H9 (cell line): ENCODE measurements at regions not wholly inside any gene's neighbourhood (a gene's known extent, or its start where the extent isn't known, plus 50 kb on each side); places are given as distances from the start of the nearest gene placed in this dataset.

ENCODE experiments used
- DNase-seq: peaks from one replicate; pipeline ENCODE4 v3.0.0-alpha.2; 2017
- H2AFZ ChIP-seq: one replicate; pipeline ENCODE4 v1.6.1; 2013; ENCODE audit warnings: mild to moderate bottlenecking, low read length, control low read depth, moderate library complexity
- H2AK5ac ChIP-seq: 2 replicates; pipeline ENCODE4 v1.6.1; 2013; ENCODE audit warnings: low read length, control low read depth, mixed read lengths; ENCODE audit not compliant: insufficient read length
- H2BK120ac ChIP-seq: one replicate; pipeline ENCODE4 v1.6.1; 2013; ENCODE audit warnings: low read depth, mild to moderate bottlenecking, low read length, control low read depth, inconsistent platforms; ENCODE audit not compliant: poor library complexity, severe bottlenecking
- H2BK12ac ChIP-seq: 2 replicates; pipeline ENCODE4 v1.6.1; 2013; ENCODE audit warnings: low read length, control low read depth, mixed read lengths, low read depth; ENCODE audit not compliant: insufficient read length
- H2BK15ac ChIP-seq: 2 replicates; pipeline ENCODE4 v1.6.1; 2013; ENCODE audit warnings: low read depth, low read length, control low read depth
- H2BK20ac ChIP-seq: one replicate; pipeline ENCODE4 v1.6.1; 2013; ENCODE audit warnings: low read depth, mild to moderate bottlenecking, low read length, control low read depth, inconsistent platforms; ENCODE audit not compliant: poor library complexity, severe bottlenecking
- H2BK5ac ChIP-seq: 2 replicates; pipeline ENCODE4 v1.6.1; 2013; ENCODE audit warnings: low read length, control low read depth, mixed read lengths; ENCODE audit not compliant: insufficient read length
- H3K14ac ChIP-seq: 2 replicates; pipeline ENCODE4 v1.6.1; 2013; ENCODE audit warnings: low read length, control low read depth; ENCODE audit not compliant: insufficient read depth
- H3K18ac ChIP-seq: 2 replicates; pipeline ENCODE4 v1.6.1; 2013; ENCODE audit warnings: low read depth, mild to moderate bottlenecking, mixed read lengths, low read length, control low read depth; ENCODE audit not compliant: insufficient read length
- H3K23ac ChIP-seq: 2 replicates; pipeline ENCODE4 v1.6.1; 2013; ENCODE audit warnings: low read length, control low read depth, mixed read lengths, low read depth; ENCODE audit not compliant: insufficient read length
- H3K23me2 ChIP-seq: 2 replicates; pipeline ENCODE4 v1.6.1; 2013; ENCODE audit warnings: low read depth, mild to moderate bottlenecking, mixed read lengths, low read length, control low read depth; ENCODE audit not compliant: insufficient read length, poor library complexity, severe bottlenecking
- H3K27ac ChIP-seq: 2 replicates; pipeline ENCODE4 v1.5.1; 2013; ENCODE audit warnings: low read length, control low read depth, mixed read lengths, low read depth; ENCODE audit not compliant: insufficient read length
- H3K27me3 ChIP-seq: 2 replicates; pipeline ENCODE4 v1.6.1; 2013; ENCODE audit warnings: low read length, control low read depth, inconsistent platforms; ENCODE audit not compliant: insufficient read depth
- H3K4ac ChIP-seq: 2 replicates; pipeline ENCODE4 v1.6.1; 2013; ENCODE audit warnings: low read depth, mild to moderate bottlenecking, control low read depth, inconsistent platforms, low read length, moderate library complexity
- H3K4me1 ChIP-seq: 2 replicates; pipeline ENCODE4 v1.6.1; 2013; ENCODE audit warnings: low read length, control low read depth, inconsistent platforms; ENCODE audit not compliant: insufficient read depth
- H3K4me2 ChIP-seq: 2 replicates; pipeline ENCODE4 v1.6.1; 2013; ENCODE audit warnings: low read length, control low read depth, mixed read lengths; ENCODE audit not compliant: insufficient read length, insufficient read depth
- H3K56ac ChIP-seq: 2 replicates; pipeline ENCODE4 v1.6.1; 2013; ENCODE audit warnings: low read depth, mild to moderate bottlenecking, mixed read lengths, low read length, control low read depth; ENCODE audit not compliant: insufficient read length
- H3K79me1 ChIP-seq: 2 replicates; pipeline ENCODE4 v1.6.1; 2013; ENCODE audit warnings: low read depth, mild to moderate bottlenecking, moderate library complexity, low read length, control low read depth, inconsistent platforms; ENCODE audit not compliant: insufficient read depth, poor library complexity, severe bottlenecking
- H3K79me2 ChIP-seq: 2 replicates; pipeline ENCODE4 v1.6.1; 2013; ENCODE audit warnings: low read length, control low read depth, inconsistent platforms; ENCODE audit not compliant: insufficient read depth
- H3K9ac ChIP-seq: 2 replicates; pipeline ENCODE4 v1.6.1; 2013; ENCODE audit warnings: low read length, control low read depth, mixed read lengths; ENCODE audit not compliant: insufficient read length; ENCODE audit errors: extremely low read depth
- H3K9me3 ChIP-seq: one replicate; pipeline ENCODE4 v1.6.1; 2013; ENCODE audit warnings: low read depth, low read length, inconsistent platforms; ENCODE audit not compliant: control insufficient read depth
- H3T11ph ChIP-seq: one replicate; pipeline ENCODE4 v1.6.1; 2013; ENCODE audit warnings: mild to moderate bottlenecking, low read length, control low read depth, inconsistent platforms
- H4K20me1 ChIP-seq: one replicate; pipeline ENCODE4 v1.6.1; 2013; ENCODE audit not compliant: control insufficient read depth, insufficient read length, insufficient read depth
- H4K5ac ChIP-seq: 2 replicates; pipeline ENCODE4 v1.6.1; 2013; ENCODE audit warnings: low read depth, mild to moderate bottlenecking, mixed read lengths, low read length, control low read depth; ENCODE audit not compliant: insufficient read length
- H4K8ac ChIP-seq: replicated peaks from 2 replicates; pipeline ENCODE4 v1.6.1; 2013; ENCODE audit warnings: low read length, control low read depth, mixed read lengths, low read depth; ENCODE audit not compliant: insufficient read length
- H4K91ac ChIP-seq: 2 replicates; pipeline ENCODE4 v1.6.1; 2013; ENCODE audit warnings: low read depth, mild to moderate bottlenecking, moderate library complexity, mixed read lengths, low read length, control low read depth; ENCODE audit not compliant: insufficient read length
- H3K27ac Mint-ChIP-seq, 3 experiments: 2 replicates in 2 of 3; 3 replicates in 1 of 3; pipeline ENCODE4 v1.8.0; 2020 to 2021; ENCODE audit warnings: mixed read lengths in 3 of 3, mild to moderate bottlenecking in 1 of 3, moderate library complexity in 1 of 3
- H3K27me3 Mint-ChIP-seq: 2 replicates; pipeline ENCODE4 v1.8.0; 2021; ENCODE audit warnings: low read depth, mild to moderate bottlenecking, moderate library complexity, mixed read lengths
- H3K36me3 Mint-ChIP-seq, 3 experiments: 2 replicates in 2 of 3; 3 replicates in 1 of 3; pipeline ENCODE4 v1.8.0; 2020 to 2021; ENCODE audit warnings: low read depth in 3 of 3, mixed read lengths in 3 of 3; ENCODE audit not compliant: insufficient read depth in 1 of 3
- H3K4me1 Mint-ChIP-seq, 2 experiments: 2 replicates each; pipeline ENCODE4 v1.8.0; 2020; ENCODE audit warnings: mixed read lengths in 2 of 2
- H3K4me3 Mint-ChIP-seq, 2 experiments: 2 replicates in 1 of 2; 3 replicates in 1 of 2; pipeline ENCODE4 v1.8.0; 2020 to 2021; ENCODE audit warnings: mild to moderate bottlenecking in 2 of 2, mixed read lengths in 2 of 2, moderate library complexity in 1 of 2
- H3K9me3 Mint-ChIP-seq, 2 experiments: 2 replicates in 1 of 2; 3 replicates in 1 of 2; pipeline ENCODE4 v1.8.0; 2020; ENCODE audit warnings: mild to moderate bottlenecking in 2 of 2, mixed read lengths in 2 of 2, moderate library complexity in 1 of 2
- WGBS: extraction: QIAGEN DNeasy Blood & Tissue Kit; methylation state at CpG from one replicate; pipeline ENCODE4 v1.1.7; 2013; ENCODE audit warnings: missing lambda C conversion rate, low lambda C conversion rate, mixed read lengths; ENCODE audit not compliant: insufficient read length; ENCODE audit errors: extremely low coverage; 5-methylcytosine and 5-hydroxymethylcytosine counted together
- TF ChIP-seq, protein P1 (sequence below): fragments of 200-600 bp; sonication (generic); conservative IDR thresholded peaks from 3 replicates; pipeline ENCODE4 v1.8.0; 2021; ENCODE audit warnings: antibody characterized with exemption, mild to moderate bottlenecking

DNA sequence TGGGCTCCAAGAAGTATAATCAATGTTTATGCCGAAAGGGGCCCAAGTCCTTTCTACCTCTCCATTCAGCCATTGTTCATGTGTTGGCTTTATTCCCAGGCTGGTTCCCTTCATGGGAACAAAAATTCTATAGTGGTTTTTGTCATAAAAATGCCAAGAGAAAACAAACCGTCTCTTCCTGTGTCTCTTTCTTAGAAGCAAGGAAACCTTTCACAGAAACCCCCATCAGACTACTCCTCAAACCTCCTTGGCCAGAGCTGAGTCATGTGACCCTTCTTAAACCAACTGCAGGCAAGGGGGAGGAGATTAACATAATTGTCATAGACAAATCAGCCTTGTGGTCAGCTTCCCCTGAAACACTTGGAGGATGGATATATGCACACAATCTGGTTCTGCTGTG, 75.1 kb upstream of the TANK start:
- Histone ChIP-seq H3K23ac (no peak overlapping the region), H4K20me1 (no peaks in the 10 kb centered on the region), H3K79me1 (no peaks in the 10 kb centered on the region), H3K9ac (no peak overlapping the region), H3K18ac (no peak overlapping the region), H2BK120ac (no peak overlapping the region), H4K91ac (no peak overlapping the region), H3K56ac (no peak overlapping the region), H2BK20ac (no peak overlapping the region), H4K8ac (no peak overlapping the region), H3K4ac (no peak overlapping the region), H3T11ph (no peak overlapping the region), H3K9me3 (no peaks in the 10 kb centered on the region), H2BK12ac (no peak overlapping the region), H3K4me2 (no peak overlapping the region), H2BK5ac (no peak overlapping the region), H3K23me2 (no peaks in the 10 kb centered on the region), H3K27me3 (no peaks in the 10 kb centered on the region), H2AK5ac (no peak overlapping the region), H3K4me1 (no peaks in the 10 kb centered on the region), H3K79me2 (no peaks in the 10 kb centered on the region), H2AFZ (no peak overlapping the region), H4K5ac (no peak overlapping the region), H3K27ac (no peak overlapping the region), H2BK15ac (no peak overlapping the region), H3K14ac (no peak overlapping the region)
- no peaks in the 10 kb centered on the region for H3K27me3 Mint-ChIP-seq
- H3K4me1 Mint-ChIP-seq = no peaks in the 10 kb centered on the region
- no peaks in the 10 kb centered on the region for H3K36me3 Mint-ChIP-seq
- no peaks in the 10 kb centered on the region for H3K9me3 Mint-ChIP-seq
- H3K4me3 Mint-ChIP-seq = no peak overlapping the region
- H3K27ac Mint-ChIP-seq = no peak overlapping the region
- WGBS = no CpG with 5 or more reads among the region's 2 CpGs
- TF ChIP-seq, protein P1, sequence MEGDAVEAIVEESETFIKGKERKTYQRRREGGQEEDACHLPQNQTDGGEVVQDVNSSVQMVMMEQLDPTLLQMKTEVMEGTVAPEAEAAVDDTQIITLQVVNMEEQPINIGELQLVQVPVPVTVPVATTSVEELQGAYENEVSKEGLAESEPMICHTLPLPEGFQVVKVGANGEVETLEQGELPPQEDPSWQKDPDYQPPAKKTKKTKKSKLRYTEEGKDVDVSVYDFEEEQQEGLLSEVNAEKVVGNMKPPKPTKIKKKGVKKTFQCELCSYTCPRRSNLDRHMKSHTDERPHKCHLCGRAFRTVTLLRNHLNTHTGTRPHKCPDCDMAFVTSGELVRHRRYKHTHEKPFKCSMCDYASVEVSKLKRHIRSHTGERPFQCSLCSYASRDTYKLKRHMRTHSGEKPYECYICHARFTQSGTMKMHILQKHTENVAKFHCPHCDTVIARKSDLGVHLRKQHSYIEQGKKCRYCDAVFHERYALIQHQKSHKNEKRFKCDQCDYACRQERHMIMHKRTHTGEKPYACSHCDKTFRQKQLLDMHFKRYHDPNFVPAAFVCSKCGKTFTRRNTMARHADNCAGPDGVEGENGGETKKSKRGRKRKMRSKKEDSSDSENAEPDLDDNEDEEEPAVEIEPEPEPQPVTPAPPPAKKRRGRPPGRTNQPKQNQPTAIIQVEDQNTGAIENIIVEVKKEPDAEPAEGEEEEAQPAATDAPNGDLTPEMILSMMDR = no peak
- DNase-seq = no peak
